Glutamatergic neuron (in vitro differentiated cells): ENCODE measurements at regions not wholly inside any gene's neighbourhood (a gene's known extent, or its start where the extent isn't known, plus 50 kb on each side); places are given as distances from the start of the nearest gene placed in this dataset.
"Not testable (repeated sequence)": the region's sequence is repeated elsewhere in the genome, so short reads cannot be mapped to it uniquely, and the experiment has no call there.

ENCODE experiments used
- DNase-seq: peaks from one replicate; pipeline ENCODE4 v3.0.0; 2022
- H3K27ac Mint-ChIP-seq: one replicate; pipeline ENCODE4 v1.8.0; 2020; ENCODE audit warnings: mild to moderate bottlenecking, mixed read lengths, inconsistent platforms; ENCODE audit not compliant: unreplicated experiment
- H3K27me3 Mint-ChIP-seq: one replicate; pipeline ENCODE4 v1.8.0; 2020; ENCODE audit warnings: mild to moderate bottlenecking, moderate library complexity, mixed read lengths, inconsistent platforms; ENCODE audit not compliant: unreplicated experiment
- H3K36me3 Mint-ChIP-seq: one replicate; pipeline ENCODE4 v1.8.0; 2020; ENCODE audit warnings: mild to moderate bottlenecking, mixed read lengths, inconsistent platforms; ENCODE audit not compliant: unreplicated experiment
- H3K4me1 Mint-ChIP-seq: one replicate; pipeline ENCODE4 v1.8.0; 2020; ENCODE audit warnings: mild to moderate bottlenecking, low read depth, mixed read lengths, inconsistent platforms; ENCODE audit not compliant: unreplicated experiment
- H3K4me3 Mint-ChIP-seq: one replicate; pipeline ENCODE4 v1.8.0; 2020; ENCODE audit warnings: mild to moderate bottlenecking, mixed read lengths, inconsistent platforms; ENCODE audit not compliant: unreplicated experiment
- H3K9me3 Mint-ChIP-seq: one replicate; pipeline ENCODE4 v1.8.0; 2020; ENCODE audit warnings: mild to moderate bottlenecking, moderate library complexity, mixed read lengths, inconsistent platforms; ENCODE audit not compliant: unreplicated experiment
- TF ChIP-seq, protein P1 (sequence below): fragments of 200-600 bp; sonication (generic); IDR thresholded peaks from one replicate; pipeline ENCODE4 v1.5.0; 2021; ENCODE audit not compliant: partially characterized antibody, unreplicated experiment

DNA sequence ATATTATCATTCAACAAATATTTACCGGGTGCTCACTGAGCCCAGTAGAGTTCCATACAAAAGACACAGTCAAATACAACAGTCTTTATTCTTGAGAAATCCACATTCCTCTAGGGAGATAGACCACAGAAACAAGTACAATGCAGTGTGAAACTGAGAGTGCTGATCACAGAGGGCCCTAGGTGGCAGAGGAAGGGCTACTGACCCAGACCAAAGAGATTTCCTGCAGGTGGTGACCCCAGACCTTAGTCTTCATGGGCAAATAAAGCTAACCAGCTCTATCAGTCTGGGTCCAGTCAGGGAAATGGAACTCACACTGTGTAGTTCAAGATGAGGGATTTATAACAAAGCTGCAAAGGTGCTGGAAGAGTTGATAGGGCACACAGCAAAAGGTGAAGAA, 110.4 kb upstream of the SLC27A6 start:
- TF ChIP-seq, protein P1, sequence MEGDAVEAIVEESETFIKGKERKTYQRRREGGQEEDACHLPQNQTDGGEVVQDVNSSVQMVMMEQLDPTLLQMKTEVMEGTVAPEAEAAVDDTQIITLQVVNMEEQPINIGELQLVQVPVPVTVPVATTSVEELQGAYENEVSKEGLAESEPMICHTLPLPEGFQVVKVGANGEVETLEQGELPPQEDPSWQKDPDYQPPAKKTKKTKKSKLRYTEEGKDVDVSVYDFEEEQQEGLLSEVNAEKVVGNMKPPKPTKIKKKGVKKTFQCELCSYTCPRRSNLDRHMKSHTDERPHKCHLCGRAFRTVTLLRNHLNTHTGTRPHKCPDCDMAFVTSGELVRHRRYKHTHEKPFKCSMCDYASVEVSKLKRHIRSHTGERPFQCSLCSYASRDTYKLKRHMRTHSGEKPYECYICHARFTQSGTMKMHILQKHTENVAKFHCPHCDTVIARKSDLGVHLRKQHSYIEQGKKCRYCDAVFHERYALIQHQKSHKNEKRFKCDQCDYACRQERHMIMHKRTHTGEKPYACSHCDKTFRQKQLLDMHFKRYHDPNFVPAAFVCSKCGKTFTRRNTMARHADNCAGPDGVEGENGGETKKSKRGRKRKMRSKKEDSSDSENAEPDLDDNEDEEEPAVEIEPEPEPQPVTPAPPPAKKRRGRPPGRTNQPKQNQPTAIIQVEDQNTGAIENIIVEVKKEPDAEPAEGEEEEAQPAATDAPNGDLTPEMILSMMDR, result no peak

DNA sequence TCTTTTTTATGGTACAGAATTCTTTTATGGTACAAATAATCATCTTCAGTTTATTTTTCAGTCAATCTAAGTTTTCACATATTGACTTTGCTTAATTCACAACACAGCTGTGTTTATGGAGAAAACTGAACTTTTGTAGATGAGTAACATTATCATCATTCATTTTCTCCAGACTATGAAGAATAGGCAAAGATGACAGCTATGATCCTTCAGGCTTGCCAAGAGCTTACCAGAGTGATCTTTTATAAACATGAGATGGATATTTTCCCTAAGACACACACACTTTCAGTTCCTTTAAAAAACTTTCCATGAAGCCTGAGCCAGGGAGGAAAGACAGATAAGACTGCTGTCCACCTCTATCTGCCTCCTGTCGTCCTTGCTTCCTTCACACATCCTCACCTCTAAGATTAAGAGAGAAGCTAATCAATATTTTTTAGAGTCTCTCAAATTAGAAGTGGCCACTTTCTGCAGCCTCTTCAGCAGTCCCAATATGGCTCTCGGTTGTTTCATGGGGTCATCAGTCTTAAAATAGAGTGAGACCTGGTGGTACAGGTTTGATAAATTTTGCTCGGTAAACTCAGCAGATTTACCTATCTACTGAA, 108.1 kb upstream of the SLC27A6 start:
- no peak overlapping the region for H3K4me3 Mint-ChIP-seq
- H3K27ac Mint-ChIP-seq, result no peak overlapping the region
- peaks cover 5% of the 10 kb centered on the region for H3K36me3 Mint-ChIP-seq
- DNase-seq, result no peak
- TF ChIP-seq, protein P1, result no peak
- no peaks in the 10 kb centered on the region for H3K27me3 Mint-ChIP-seq
- no peaks in the 10 kb centered on the region for H3K9me3 Mint-ChIP-seq
- H3K4me1 Mint-ChIP-seq, result no peaks in the 10 kb centered on the region

More for the DNA sequence above, 110.4 kb upstream of the SLC27A6 start:
- no peak for DNase-seq
- no peaks in the 10 kb centered on the region for H3K27me3 Mint-ChIP-seq
- no peak overlapping the region for H3K4me3 Mint-ChIP-seq
- no peaks in the 10 kb centered on the region for H3K4me1 Mint-ChIP-seq
- H3K36me3 Mint-ChIP-seq, result peaks cover 8% of the 10 kb centered on the region
- no peak overlapping the region for H3K27ac Mint-ChIP-seq
- H3K9me3 Mint-ChIP-seq, result no peaks in the 10 kb centered on the region

DNA sequence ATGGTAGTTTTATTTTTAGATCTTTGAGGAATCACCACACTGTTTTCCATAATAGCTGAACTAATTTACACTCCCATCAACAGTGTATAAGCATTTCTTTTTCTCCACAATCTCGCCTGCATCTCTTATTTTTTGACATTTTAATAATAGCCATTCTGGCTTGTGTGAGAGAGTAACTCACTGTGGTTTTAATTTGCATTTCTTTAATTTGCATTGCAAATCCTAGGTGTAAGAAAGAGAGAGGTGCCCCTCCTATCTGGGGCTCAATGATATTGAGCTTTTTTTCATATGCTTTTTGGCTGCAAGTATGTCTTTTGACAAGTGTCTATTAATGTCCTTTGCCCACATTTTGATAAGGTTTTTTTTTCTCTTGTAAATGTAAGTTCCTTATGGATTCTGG, 106.3 kb upstream of the SLC27A6 start:
- TF ChIP-seq, protein P1, result no peak
- Mint-ChIP-seq H3K9me3 (no peaks in the 10 kb centered on the region), H3K4me3 (no peak overlapping the region), H3K36me3 (peaks cover 5% of the 10 kb centered on the region), H3K4me1 (no peaks in the 10 kb centered on the region), H3K27ac (no peak overlapping the region), H3K27me3 (no peaks in the 10 kb centered on the region)
- DNase-seq, result no peak

DNA sequence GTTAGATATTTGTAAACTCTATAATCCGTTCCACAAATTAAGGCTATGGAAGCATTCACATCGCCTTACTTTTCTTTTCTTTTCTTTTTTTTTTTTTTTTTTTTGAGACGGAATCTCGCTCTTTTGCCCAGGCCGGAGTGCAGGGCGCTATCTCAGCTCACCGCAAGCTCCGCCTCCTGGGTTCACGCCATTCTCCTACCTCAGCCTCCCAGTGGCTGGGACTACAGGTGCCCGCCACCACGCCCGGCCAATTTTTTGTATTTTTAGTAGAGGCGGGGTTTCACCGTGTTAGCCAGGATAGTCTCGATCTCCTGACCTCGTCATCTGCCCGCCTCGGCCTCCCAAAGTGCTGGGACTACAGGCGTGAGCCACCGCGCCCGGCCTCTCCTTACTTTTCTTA, 104.1 kb upstream of the SLC27A6 start:
- not testable (repeated sequence) for H3K36me3 Mint-ChIP-seq, H3K27ac Mint-ChIP-seq, H3K27me3 Mint-ChIP-seq, DNase-seq, H3K4me1 Mint-ChIP-seq, H3K4me3 Mint-ChIP-seq, H3K9me3 Mint-ChIP-seq

DNA sequence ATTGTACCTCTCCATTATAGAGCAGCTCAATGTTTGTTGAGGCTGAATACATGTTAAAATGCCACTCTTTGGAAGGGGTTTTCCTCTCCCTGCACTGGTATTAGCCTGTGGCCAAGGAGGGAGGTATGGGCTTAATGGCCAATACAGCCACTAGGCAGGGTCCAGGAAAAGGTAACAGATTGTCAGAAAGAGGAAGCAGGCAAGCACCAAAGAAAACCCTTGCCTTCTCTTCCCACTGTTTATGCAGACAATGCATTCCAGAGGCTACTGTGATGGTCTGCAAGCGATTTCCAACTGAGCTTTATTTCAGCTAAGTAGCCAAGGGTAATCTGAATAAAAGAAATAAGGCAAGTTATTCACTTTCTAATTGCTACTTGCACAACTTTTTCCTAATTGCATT, 95.3 kb upstream of the SLC27A6 start:
- H3K9me3 Mint-ChIP-seq, result no peaks in the 10 kb centered on the region
- no peak overlapping the region for H3K27ac Mint-ChIP-seq
- peaks cover 2% of the 10 kb centered on the region for H3K4me1 Mint-ChIP-seq
- TF ChIP-seq, protein P1, result no peak
- H3K4me3 Mint-ChIP-seq, result no peak overlapping the region
- no peaks in the 10 kb centered on the region for H3K27me3 Mint-ChIP-seq
- DNase-seq, result no peak
- H3K36me3 Mint-ChIP-seq, result no peaks in the 10 kb centered on the region
